Mucosa of descending colon (tissue), 3 donors: ENCODE measurements at regions not wholly inside any gene's neighbourhood (a gene's known extent, or its start where the extent isn't known, plus 50 kb on each side); places are given as distances from the start of the nearest gene placed in this dataset. TPM values are rescaled to one million over a fixed set of nuclear protein-coding genes. Genes with fewer than 3 reads are reported as not detected.

Experiments used
- ATAC-seq: fragments of 200-7000 bp; cut with Tn5 transposase; one replicate; pipeline ENCODE4 v1.9.1; 2020; ENCODE audit warnings: mild to moderate bottlenecking, moderate library complexity
- DNase-seq, 3 donors: peaks; one replicate each; pipeline ENCODE4 v3.0.0-alpha.2; 2020
- H3K36me3 ChIP-seq: fragments of 200-600 bp; one replicate; pipeline ENCODE4 v1.8.0; 2021; ENCODE audit warnings: low read depth, mild to moderate bottlenecking
- H3K4me1 ChIP-seq: fragments of 200-600 bp; one replicate; pipeline ENCODE4 v1.8.0; 2021; ENCODE audit warnings: low read depth, mild to moderate bottlenecking
- H3K4me3 ChIP-seq: fragments of 200-600 bp; one replicate; pipeline ENCODE4 v1.8.0; 2021; ENCODE audit warnings: mild to moderate bottlenecking
- H3K9me3 ChIP-seq: fragments of 200-600 bp; one replicate; pipeline ENCODE4 v1.8.0; 2021; ENCODE audit warnings: mild to moderate bottlenecking
- CTCF ChIP-seq: fragments of 200-600 bp; IDR thresholded peaks from one replicate; pipeline ENCODE4 v1.8.0; 2022; ENCODE audit warnings: antibody characterized with exemption, mild to moderate bottlenecking
- intact Hi-C, 2 donors: fragments of 100-400 bp; cut with DNase I in 1 of 2; cut with micrococcal nuclease in 1 of 2; formaldehyde crosslinking; loops; one replicate each; pipeline versions ENCODE4 v1.11.0 to v1.11.1; 2022; cut with DNase I, micrococcal nuclease
- microRNA-seq: library from miRNA; unstranded; fragments of <30 nt; microRNA quantifications from one replicate; pipeline ENCODE4, GENCODE V29; 2019
- donor health status: DM: no; HTN: no; CAD: no; lungs with moderate emphysema.
- donor health status: DM: no; HTN: no; CAD: no.
- donor health status: DM: no; HTN: yes; CAD: no.

- Histone ChIP-seq H3K4me1 (no peaks in the 10 kb centered on the region), H3K4me3 (no peak overlapping the region), H3K9me3 (no peaks in the 10 kb centered on the region), H3K36me3 (no peaks in the 10 kb centered on the region)
- no peak for ATAC-seq
- DNase-seq: no peak
- TF ChIP-seq CTCF: no peak
- intact Hi-C loops: no loop called here
Measured at GRCh38 chr12:47296828-47297227, 217.1 kb upstream of the AMIGO2 start.

GRCh38 chr12:47293406-47293805, 213.6 kb upstream of the AMIGO2 start:
- TF ChIP-seq CTCF: no peak
- no peaks in the 10 kb centered on the region for H3K36me3 ChIP-seq
- intact Hi-C loops: no loop called here
- DNase-seq: no peak
- no peak for ATAC-seq
- no peaks in the 10 kb centered on the region for H3K4me1 ChIP-seq
- no peak overlapping the region for H3K4me3 ChIP-seq
- no peaks in the 10 kb centered on the region for H3K9me3 ChIP-seq

DNA sequence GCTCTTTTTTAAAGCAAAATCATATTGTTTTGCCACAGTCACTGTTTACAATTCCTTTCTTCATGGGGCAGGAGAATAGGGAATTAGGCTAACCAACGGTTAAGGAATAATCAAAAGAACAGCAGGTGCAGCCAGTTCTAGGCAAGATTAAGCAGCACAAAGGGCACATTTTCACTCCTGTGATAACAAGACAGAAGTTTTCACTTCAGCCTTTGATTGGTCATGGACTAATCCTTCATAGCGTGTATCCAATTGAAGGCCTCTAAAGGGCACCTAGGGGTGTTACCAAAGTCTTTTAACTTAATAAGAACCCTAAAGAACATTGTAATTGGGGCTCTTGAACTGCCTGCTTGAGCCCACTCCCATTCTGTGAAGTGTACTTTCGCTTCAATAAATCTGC, 206.9 kb upstream of the AMIGO2 start:
- DNase-seq: no peak

More for the DNA sequence above, 206.9 kb upstream of the AMIGO2 start:
- ATAC-seq: peak; percentile 22
- Histone ChIP-seq H3K4me3 (no peak overlapping the region), H3K36me3 (no peaks in the 10 kb centered on the region), H3K9me3 (no peaks in the 10 kb centered on the region), H3K4me1 (no peaks in the 10 kb centered on the region)
- intact Hi-C loops: no loop called here
- TF ChIP-seq CTCF: no peak

Small RNAs in the stretch of these regions (microRNA-seq; reads per million reads assigned to microRNA genes)
- not detected for gene MIR4494
